ENCODE measurements at regions not wholly inside any gene's neighbourhood (a gene's known extent, or its start where the extent isn't known, plus 50 kb on each side); places are given as distances from the start of the nearest gene placed in this dataset.

DNA sequence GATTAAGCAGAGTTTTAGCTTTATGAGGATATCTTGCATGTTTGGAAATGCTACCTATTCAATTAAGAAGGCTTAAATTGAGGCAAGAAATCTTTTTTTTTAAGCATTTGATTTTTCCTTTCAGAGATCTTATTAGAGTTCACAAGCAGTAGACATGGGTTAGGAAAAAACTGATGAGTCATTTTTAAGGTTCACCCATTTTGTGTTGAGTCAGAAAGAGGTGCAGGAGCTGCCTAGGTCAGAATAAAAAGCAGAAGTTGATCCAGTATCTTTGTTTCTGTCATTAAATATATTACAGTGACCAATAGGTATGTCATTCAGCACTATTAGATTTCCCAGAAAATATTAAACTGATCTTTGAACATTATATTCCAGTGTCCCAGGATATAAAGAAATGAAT lies 306.8 kb downstream of the LMBRD1 start:
- Histone ChIP-seq H3K56ac (ENCODE audit: insufficient read length, low read depth, low read length) (no peak overlapping the region), H3K79me2 (ENCODE audit: insufficient read depth, low read length) (no peaks in the 10 kb centered on the region), H3K4me1 (ENCODE audit: insufficient read depth, low read length) (no peaks in the 10 kb centered on the region), H3K4ac (ENCODE audit: low read depth, low read length) (no peak overlapping the region), H2AK5ac (ENCODE audit: insufficient read length, low read length) (no peak overlapping the region), H3K79me1 (ENCODE audit: insufficient read depth, low read depth, low read length, poor library complexity, severe bottlenecking) (no peaks in the 10 kb centered on the region), H2BK5ac (ENCODE audit: insufficient read length, low read length) (no peak overlapping the region), H2BK15ac (ENCODE audit: low read depth, low read length) (no peak overlapping the region), H3K4me2 (ENCODE audit: insufficient read depth, insufficient read length, low read length) (no peak overlapping the region), H4K91ac (ENCODE audit: insufficient read length, low read depth, low read length) (no peak overlapping the region), H4K5ac (ENCODE audit: insufficient read length, low read depth, low read length) (no peak overlapping the region), H4K8ac (replicated peaks; ENCODE audit: insufficient read length, low read depth, low read length) (no peak overlapping the region), H3T11ph (ENCODE audit: low read length) (no peak overlapping the region), H3K23ac (ENCODE audit: insufficient read length, low read depth, low read length) (no peak overlapping the region), H3K23me2 (ENCODE audit: insufficient read length, low read depth, low read length, poor library complexity, severe bottlenecking) (no peaks in the 10 kb centered on the region), H2BK12ac (ENCODE audit: insufficient read length, low read depth, low read length) (no peak overlapping the region), H4K20me1 (ENCODE audit: control insufficient read depth, insufficient read depth, insufficient read length) (no peaks in the 10 kb centered on the region), H3K27ac (ENCODE audit: insufficient read length, low read depth, low read length) (no peak overlapping the region), H2BK120ac (ENCODE audit: low read depth, low read length, poor library complexity, severe bottlenecking) (no peak overlapping the region), H3K18ac (ENCODE audit: insufficient read length, low read depth, low read length) (no peak overlapping the region), H2AFZ (ENCODE audit: low read length) (no peak overlapping the region), H3K9ac (ENCODE audit: extremely low read depth, insufficient read length, low read length) (no peak overlapping the region), H3K27me3 (ENCODE audit: insufficient read depth, low read length) (no peaks in the 10 kb centered on the region), H3K14ac (ENCODE audit: insufficient read depth, low read length) (no peak overlapping the region), H2BK20ac (ENCODE audit: low read depth, low read length, poor library complexity, severe bottlenecking) (no peak overlapping the region), H3K9me3 (ENCODE audit: control insufficient read depth, low read depth, low read length) (no peaks in the 10 kb centered on the region)
- Mint-ChIP-seq H3K27ac (no peak overlapping the region), H3K4me3 (no peak overlapping the region), H3K36me3 (ENCODE audit: insufficient read depth in 1 of 3, low read depth in 3 of 3) (peaks cover 0 to 19% (median 3%) of the 10 kb centered on the region in 3 experiments; a peak in 3 of 7 replicates), H3K27me3 (ENCODE audit: low read depth) (no peaks in the 10 kb centered on the region), H3K9me3 (peaks cover 12% of the 10 kb centered on the region in 2 experiments; a peak in 4 of 5 replicates), H3K4me1 (no peaks in the 10 kb centered on the region)
- TF ChIP-seq, protein P1, sequence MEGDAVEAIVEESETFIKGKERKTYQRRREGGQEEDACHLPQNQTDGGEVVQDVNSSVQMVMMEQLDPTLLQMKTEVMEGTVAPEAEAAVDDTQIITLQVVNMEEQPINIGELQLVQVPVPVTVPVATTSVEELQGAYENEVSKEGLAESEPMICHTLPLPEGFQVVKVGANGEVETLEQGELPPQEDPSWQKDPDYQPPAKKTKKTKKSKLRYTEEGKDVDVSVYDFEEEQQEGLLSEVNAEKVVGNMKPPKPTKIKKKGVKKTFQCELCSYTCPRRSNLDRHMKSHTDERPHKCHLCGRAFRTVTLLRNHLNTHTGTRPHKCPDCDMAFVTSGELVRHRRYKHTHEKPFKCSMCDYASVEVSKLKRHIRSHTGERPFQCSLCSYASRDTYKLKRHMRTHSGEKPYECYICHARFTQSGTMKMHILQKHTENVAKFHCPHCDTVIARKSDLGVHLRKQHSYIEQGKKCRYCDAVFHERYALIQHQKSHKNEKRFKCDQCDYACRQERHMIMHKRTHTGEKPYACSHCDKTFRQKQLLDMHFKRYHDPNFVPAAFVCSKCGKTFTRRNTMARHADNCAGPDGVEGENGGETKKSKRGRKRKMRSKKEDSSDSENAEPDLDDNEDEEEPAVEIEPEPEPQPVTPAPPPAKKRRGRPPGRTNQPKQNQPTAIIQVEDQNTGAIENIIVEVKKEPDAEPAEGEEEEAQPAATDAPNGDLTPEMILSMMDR (conservative IDR thresholded peaks at IDR 0.05) = no peak
- DNase-seq = no peak

Measured in H9 (cell line).